ENCODE measurements at regions not wholly inside any gene's neighbourhood (a gene's known extent, or its start where the extent isn't known, plus 50 kb on each side); places are given as distances from the start of the nearest gene placed in this dataset.

DNA sequence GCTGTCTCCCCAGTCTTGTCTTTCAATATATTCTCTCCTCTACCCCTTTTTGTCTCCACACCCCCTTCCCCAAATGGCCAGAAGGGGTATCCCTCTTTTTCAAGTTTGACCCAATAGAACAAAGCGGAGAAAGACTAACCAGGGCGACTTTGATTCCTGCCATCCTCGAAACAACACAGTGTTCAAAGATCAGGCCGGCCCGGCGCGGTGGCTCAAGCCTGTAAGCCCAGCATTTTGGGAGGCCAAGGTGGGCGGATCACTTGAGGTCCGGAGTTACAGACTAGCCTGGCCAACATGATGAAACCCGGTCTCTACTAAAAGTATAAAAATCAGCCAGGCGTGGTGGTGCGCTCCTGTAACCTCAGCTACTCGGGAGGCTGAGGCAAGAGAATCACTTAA is 77.0 kb upstream of the IFNAR2 start:
- DNase-seq (ENCODE audit: low spot score), result no peak
- TF ChIP-seq, protein P1, sequence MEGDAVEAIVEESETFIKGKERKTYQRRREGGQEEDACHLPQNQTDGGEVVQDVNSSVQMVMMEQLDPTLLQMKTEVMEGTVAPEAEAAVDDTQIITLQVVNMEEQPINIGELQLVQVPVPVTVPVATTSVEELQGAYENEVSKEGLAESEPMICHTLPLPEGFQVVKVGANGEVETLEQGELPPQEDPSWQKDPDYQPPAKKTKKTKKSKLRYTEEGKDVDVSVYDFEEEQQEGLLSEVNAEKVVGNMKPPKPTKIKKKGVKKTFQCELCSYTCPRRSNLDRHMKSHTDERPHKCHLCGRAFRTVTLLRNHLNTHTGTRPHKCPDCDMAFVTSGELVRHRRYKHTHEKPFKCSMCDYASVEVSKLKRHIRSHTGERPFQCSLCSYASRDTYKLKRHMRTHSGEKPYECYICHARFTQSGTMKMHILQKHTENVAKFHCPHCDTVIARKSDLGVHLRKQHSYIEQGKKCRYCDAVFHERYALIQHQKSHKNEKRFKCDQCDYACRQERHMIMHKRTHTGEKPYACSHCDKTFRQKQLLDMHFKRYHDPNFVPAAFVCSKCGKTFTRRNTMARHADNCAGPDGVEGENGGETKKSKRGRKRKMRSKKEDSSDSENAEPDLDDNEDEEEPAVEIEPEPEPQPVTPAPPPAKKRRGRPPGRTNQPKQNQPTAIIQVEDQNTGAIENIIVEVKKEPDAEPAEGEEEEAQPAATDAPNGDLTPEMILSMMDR (IDR thresholded peaks at IDR 0.05; ENCODE audit: extremely low read depth, insufficient read depth, missing control alignments), result no peak
- in situ Hi-C loops (cut with MboI; ENCODE audit: low pct_unique_long_range_greater_than_20kb, low sequenced_read_pairs, unreplicated experiment), result no loop called here

DNA sequence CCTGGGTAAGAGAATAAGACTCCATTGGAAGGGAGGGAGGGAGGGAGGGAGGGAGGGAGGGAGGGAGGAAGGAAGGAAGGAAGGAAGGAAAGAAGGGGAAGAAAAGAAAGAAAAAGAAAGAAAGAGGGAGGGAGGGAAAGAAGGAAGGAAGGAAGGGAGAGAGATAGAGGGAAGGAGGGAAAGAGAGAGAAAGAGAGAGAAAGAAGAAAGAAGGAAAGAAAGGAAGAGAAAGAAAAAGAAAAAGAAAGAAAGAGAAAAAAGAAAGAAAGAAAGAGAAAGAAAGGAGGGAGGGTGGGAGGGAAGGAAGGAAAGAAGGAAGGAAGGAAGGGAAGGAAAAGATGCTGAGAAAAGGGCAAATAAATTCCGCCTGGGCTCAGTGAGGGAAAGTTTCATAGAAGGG is 74.7 kb upstream of the IFNAR2 start:
- in situ Hi-C loops (cut with MboI; ENCODE audit: low pct_unique_long_range_greater_than_20kb, low sequenced_read_pairs, unreplicated experiment), result no loop called here
- TF ChIP-seq, protein P1 (IDR thresholded peaks at IDR 0.05; ENCODE audit: extremely low read depth, insufficient read depth, missing control alignments), result no peak

DNA sequence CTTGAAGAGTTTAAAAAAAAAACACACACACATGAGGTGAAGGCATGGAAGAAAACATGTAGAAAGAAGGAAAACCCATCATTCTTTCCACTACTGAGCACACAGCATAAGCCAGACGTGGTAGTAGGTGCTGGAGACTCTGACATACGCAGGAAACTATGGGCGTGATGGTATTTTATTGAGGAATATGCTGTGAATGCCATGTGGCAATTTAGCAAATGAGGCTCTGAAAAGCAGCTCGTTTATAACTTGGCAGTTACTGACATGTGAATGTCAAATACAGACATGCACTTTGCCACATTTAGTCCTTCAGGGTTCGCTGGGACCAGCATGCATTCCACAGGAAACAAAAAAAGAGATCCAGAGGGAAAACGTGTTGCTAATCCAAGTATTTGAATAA is 74.3 kb upstream of the IFNAR2 start:
- TF ChIP-seq, protein P1 (IDR thresholded peaks at IDR 0.05; ENCODE audit: extremely low read depth, insufficient read depth, missing control alignments), result no peak
- in situ Hi-C loops (cut with MboI; ENCODE audit: low pct_unique_long_range_greater_than_20kb, low sequenced_read_pairs, unreplicated experiment), result no loop called here

More for the DNA sequence above, 74.7 kb upstream of the IFNAR2 start:
- no peak for DNase-seq (ENCODE audit: low spot score)

DNA sequence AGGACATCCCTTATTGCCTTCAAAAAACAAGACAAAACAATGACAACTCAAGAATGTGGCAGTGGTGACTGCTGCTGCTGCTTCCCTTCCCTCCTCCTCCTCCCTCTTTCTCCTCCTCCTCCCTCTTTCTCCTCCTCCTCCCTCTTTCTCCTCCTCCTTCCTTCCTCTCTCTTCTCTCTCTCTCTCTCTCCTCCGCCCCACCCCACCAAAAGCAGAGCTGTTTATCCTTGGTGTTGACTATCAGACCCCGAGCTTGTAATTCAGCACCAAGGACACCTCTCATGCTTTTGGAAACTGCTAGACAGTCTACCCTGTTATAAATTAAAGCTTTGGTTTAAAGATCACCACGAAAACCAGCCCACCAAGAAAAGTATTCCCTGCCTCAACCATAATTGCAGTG is 72.4 kb upstream of the IFNAR2 start:
- TF ChIP-seq, protein P1 (IDR thresholded peaks at IDR 0.05; ENCODE audit: extremely low read depth, insufficient read depth, missing control alignments), result no peak
- no peak for DNase-seq (ENCODE audit: low spot score)
- in situ Hi-C loops (cut with MboI; ENCODE audit: low pct_unique_long_range_greater_than_20kb, low sequenced_read_pairs, unreplicated experiment), result no loop called here

More for the DNA sequence above, 74.3 kb upstream of the IFNAR2 start:
- DNase-seq (ENCODE audit: low spot score), result no peak

DNA sequence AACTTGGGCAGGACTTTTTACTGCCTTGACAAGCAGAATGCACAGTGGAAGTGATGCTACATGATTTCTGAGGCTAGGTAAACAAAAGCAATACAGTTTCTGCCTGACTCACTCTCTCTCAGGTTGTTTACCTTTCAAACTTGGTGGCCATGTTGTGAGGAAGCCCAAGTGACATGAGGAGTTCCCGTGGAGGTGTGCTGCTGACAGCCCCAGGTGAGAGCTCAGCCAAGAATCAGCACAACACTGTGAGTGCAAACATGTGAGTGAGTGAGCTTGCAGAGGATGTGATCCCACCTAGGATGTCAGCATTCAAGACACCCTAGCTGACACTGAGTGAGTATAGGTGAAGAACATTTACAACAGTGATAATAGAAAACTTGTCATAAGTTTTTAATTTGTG is 71.1 kb upstream of the IFNAR2 start:
- in situ Hi-C loops (cut with MboI; ENCODE audit: low pct_unique_long_range_greater_than_20kb, low sequenced_read_pairs, unreplicated experiment), result no loop called here
- TF ChIP-seq, protein P1 (IDR thresholded peaks at IDR 0.05; ENCODE audit: extremely low read depth, insufficient read depth, missing control alignments), result no peak
- DNase-seq (ENCODE audit: low spot score), result no peak

DNA sequence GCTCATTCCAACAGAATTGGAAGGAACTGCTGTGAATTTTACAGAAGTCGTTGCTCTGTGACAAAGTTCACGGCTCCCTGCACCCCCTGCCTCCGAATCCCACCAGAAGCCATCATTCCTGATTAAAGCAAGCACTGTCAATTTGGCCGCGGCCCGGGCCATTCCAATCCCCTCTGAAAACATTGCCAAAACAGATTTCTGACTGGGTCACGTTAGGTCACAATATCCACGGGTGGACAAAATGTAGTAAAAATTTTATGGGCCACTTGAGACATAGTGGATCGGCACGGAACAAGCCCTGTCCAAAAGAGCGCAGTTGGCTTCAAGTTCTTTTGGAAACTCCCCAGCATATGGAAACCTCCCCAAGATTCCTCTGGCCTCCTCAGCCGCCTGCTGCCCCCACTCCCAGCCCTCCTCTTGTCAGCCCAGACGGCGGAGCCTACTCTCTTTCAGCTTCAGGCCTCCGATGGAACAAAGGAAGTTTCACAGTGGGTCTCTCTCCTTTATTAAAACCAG is 67.2 kb upstream of the IFNAR2 start:
- in situ Hi-C loops (cut with MboI; ENCODE audit: low pct_unique_long_range_greater_than_20kb, low sequenced_read_pairs, unreplicated experiment), result no loop called here
- TF ChIP-seq, protein P1 (IDR thresholded peaks at IDR 0.05; ENCODE audit: extremely low read depth, insufficient read depth, missing control alignments), result no peak
- DNase-seq (ENCODE audit: low spot score), result no peak

DNA sequence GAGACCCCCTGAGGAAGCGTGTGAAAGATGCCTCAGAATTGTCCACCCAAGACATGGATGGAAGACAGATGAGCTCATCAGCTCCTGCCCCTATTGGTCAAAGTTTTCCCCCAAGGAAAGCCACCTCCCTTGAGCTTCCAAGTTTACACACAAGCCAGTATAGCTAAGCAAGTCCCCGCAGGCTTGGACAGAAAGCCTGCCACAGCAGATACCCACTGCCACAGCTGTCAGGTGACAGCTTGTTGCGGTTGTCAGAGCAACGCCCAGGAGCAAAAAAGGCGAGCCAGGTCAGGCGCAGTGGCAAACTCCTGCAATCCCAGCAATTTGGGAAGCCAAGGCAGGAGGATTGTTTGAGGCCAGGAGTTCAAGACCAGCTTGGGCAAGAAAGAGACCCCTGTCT is 60.9 kb upstream of the IFNAR2 start:
- TF ChIP-seq, protein P1 (IDR thresholded peaks at IDR 0.05; ENCODE audit: extremely low read depth, insufficient read depth, missing control alignments), result no peak
- in situ Hi-C loops (cut with MboI; ENCODE audit: low pct_unique_long_range_greater_than_20kb, low sequenced_read_pairs, unreplicated experiment), result no loop called here
- no peak for DNase-seq (ENCODE audit: low spot score)
